ENCODE measurements at regions not wholly inside any gene's neighbourhood (a gene's known extent, or its start where the extent isn't known, plus 50 kb on each side); places are given as distances from the start of the nearest gene placed in this dataset.

- CTCF ChIA-PET: no interaction called here
- intact Hi-C loops (cut with micrococcal nuclease; ENCODE audit: unreplicated experiment): no loop called here
Measured at GRCh38 chr10:9051328-9051974, 997.0 kb downstream of the GATA3 start.

More at GRCh38 chr10:9051328-9051974, 997.0 kb downstream of the GATA3 start:
- no peak for ATAC-seq
- no peaks in the 10 kb centered on the region for H3K36me3 ChIP-seq (ENCODE audit: control insufficient read depth in 2 of 2, insufficient read depth in 2 of 2, low read length in 1 of 2)
- RAD21 ChIA-PET (ENCODE audit: unreplicated experiment): no interaction called here
- TF ChIP-seq RBBP5 (conservative IDR thresholded peaks at IDR 0.05): no peak
- no peak for TF ChIP-seq LARP7 (IDR thresholded peaks at IDR 0.05)
- no peak for TF ChIP-seq KDM1A (IDR thresholded peaks at IDR 0.05; ENCODE audit: borderline replicate concordance)
- TF ChIP-seq, protein P1, sequence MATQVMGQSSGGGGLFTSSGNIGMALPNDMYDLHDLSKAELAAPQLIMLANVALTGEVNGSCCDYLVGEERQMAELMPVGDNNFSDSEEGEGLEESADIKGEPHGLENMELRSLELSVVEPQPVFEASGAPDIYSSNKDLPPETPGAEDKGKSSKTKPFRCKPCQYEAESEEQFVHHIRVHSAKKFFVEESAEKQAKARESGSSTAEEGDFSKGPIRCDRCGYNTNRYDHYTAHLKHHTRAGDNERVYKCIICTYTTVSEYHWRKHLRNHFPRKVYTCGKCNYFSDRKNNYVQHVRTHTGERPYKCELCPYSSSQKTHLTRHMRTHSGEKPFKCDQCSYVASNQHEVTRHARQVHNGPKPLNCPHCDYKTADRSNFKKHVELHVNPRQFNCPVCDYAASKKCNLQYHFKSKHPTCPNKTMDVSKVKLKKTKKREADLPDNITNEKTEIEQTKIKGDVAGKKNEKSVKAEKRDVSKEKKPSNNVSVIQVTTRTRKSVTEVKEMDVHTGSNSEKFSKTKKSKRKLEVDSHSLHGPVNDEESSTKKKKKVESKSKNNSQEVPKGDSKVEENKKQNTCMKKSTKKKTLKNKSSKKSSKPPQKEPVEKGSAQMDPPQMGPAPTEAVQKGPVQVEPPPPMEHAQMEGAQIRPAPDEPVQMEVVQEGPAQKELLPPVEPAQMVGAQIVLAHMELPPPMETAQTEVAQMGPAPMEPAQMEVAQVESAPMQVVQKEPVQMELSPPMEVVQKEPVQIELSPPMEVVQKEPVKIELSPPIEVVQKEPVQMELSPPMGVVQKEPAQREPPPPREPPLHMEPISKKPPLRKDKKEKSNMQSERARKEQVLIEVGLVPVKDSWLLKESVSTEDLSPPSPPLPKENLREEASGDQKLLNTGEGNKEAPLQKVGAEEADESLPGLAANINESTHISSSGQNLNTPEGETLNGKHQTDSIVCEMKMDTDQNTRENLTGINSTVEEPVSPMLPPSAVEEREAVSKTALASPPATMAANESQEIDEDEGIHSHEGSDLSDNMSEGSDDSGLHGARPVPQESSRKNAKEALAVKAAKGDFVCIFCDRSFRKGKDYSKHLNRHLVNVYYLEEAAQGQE (IDR thresholded peaks at IDR 0.05; ENCODE audit: low read depth, low read length): no peak
- no peak for TF ChIP-seq MEF2A (IDR thresholded peaks at IDR 0.05; ENCODE audit: insufficient read depth, low read depth, low read length)
- TF ChIP-seq BACH1 (IDR thresholded peaks at IDR 0.05; ENCODE audit: borderline replicate concordance): no peak
- TF ChIP-seq TCF12 (IDR thresholded peaks at IDR 0.05; ENCODE audit: low read depth, low read length): no peak
- TF ChIP-seq ATF7 (IDR thresholded peaks at IDR 0.05; ENCODE audit: low read depth): no peak
- TF ChIP-seq JUND (IDR thresholded peaks at IDR 0.05; ENCODE audit: low read depth, low read length): no peak
- no peak for TF ChIP-seq STAT3 (IDR thresholded peaks at IDR 0.05; ENCODE audit: low read depth, low read length)
- no peak for TF ChIP-seq HDAC6 (IDR thresholded peaks at IDR 0.05; ENCODE audit: unreplicated experiment)
- no peak for TF ChIP-seq SRF (IDR thresholded peaks at IDR 0.05; ENCODE audit: low read depth in 2 of 2, low read length in 2 of 2)
- TF ChIP-seq RAD21 (IDR thresholded peaks at IDR 0.05; ENCODE audit: insufficient read depth, low read depth, low read length): no peak
- no peaks in the 10 kb centered on the region for H3K4me1 ChIP-seq (ENCODE audit: control insufficient read depth, insufficient read depth, low read length)
- SMC1A ChIA-PET (ENCODE audit: uncharacterized antibody, unreplicated experiment): no interaction called here
- in situ Hi-C loops (cut with MboI): no loop called here
- no peak for DNase-seq (ENCODE audit: low read depth, low spot score)
- no peaks in the 10 kb centered on the region for H3K9me3 ChIP-seq (replicated peaks; ENCODE audit: control insufficient read depth, insufficient read depth, low read length)
- H4K20me1 ChIP-seq (ENCODE audit: control insufficient read depth, insufficient read depth): no peaks in the 10 kb centered on the region
- H3K79me2 ChIP-seq (ENCODE audit: control insufficient read depth, insufficient read depth, low read length): no peaks in the 10 kb centered on the region
- H3K9ac ChIP-seq (ENCODE audit: control insufficient read depth, insufficient read depth, low read length): no peak overlapping the region
- FAIRE-seq: no peak
- H2AFZ ChIP-seq (ENCODE audit: control insufficient read depth, low read depth, low read length): no peak overlapping the region
- POLR2A ChIA-PET: no interaction called here
- no TSS peak for BruUV-seq (replicated peaks)
- no peak overlapping the region for H3K4me2 ChIP-seq (ENCODE audit: control insufficient read depth, insufficient read depth)
- H3K4me3 ChIP-seq: no peak overlapping the region
- no peaks in the 10 kb centered on the region for H3K27me3 ChIP-seq (replicated peaks in 1 of 2; ENCODE audit: control insufficient read depth in 2 of 2, insufficient read depth in 2 of 2, low read length in 1 of 2)
- H3K27ac ChIP-seq (ENCODE audit: control insufficient read depth, insufficient read depth): no peak overlapping the region
